Sciatic nerve (tissue), 2 donors: ENCODE measurements at regions not wholly inside any gene's neighbourhood (a gene's known extent, or its start where the extent isn't known, plus 50 kb on each side); places are given as distances from the start of the nearest gene placed in this dataset.
A peak's percentile ranks its signal among the peaks of the same experiment; 100 is the strongest.
"Not testable (repeated sequence)": the region's sequence is repeated elsewhere in the genome, so short reads cannot be mapped to it uniquely, and the experiment has no call there.

Source experiments
- ATAC-seq: fragments of 200-7000 bp; cut with Tn5 transposase; one replicate; pipeline ENCODE4 v1.9.1; 2020; ENCODE audit warnings: mild to moderate bottlenecking, moderate library complexity
- DNase-seq: peaks from one replicate; pipeline ENCODE4 v3.0.0-alpha.2; 2020; ENCODE audit warnings: low spot score
- intact Hi-C: fragments of 100-400 bp; cut with DNase I; formaldehyde crosslinking; loops from one replicate; pipeline ENCODE4 v1.14.2; 2022
- donor health status: DM: no; HTN: no; CAD: no.
- donor health status: DM: no; HTN: no; CAD: no.

DNA sequence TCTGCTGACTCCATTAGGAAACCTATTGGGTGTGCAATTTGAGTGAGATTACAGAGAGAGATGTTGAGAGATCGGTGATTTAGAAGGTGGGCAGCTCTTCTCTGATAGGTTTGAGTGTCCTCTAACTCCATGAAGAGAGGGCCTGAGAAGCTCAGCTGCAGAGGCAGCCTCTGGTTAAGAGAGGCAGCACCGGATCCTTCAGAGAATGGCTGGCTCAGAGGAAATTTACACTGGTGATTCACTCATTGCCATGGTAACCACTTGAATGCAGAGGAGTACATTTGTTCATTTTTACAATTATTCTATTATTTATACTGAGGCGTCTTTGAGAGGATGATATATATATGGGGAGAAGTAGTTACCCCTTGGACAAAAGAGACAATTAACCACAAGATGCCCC is 171.7 kb downstream of the PDGFRA start:
- ATAC-seq (peak; percentile 70), DNase-seq (no peak)
- intact Hi-C loops, result no loop called here

DNA sequence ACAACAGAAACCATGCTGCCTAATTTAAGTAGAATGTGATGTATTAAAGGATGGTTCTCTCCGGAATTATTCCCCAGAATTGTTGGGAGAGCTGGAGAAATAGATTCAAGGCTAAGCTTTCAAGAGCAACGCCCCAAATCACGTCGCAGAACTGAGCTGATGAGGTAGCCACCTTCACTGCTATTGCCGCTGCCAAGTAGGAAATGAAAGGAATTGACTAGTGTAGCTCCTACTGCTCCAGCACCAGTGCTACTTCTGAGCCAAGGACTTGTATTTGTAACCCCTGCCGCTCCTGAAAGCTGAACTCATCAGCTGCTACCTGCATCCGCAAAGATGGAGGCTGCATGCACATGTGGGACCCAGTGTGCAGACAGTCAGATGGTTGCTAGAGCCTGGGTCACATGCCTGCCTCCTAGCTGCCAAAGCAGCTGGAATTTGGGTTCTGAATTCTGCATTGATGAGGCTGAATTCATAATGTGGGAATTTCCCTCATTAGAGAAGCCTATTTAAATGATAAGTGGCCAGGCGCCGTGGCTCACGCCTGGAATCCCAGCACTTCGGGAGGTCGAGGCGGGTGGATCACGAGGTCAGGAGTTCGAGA is 173.9 kb downstream of the PDGFRA start:
- ATAC-seq, result no peak
- intact Hi-C loops, result no loop called here
- no peak for DNase-seq

DNA sequence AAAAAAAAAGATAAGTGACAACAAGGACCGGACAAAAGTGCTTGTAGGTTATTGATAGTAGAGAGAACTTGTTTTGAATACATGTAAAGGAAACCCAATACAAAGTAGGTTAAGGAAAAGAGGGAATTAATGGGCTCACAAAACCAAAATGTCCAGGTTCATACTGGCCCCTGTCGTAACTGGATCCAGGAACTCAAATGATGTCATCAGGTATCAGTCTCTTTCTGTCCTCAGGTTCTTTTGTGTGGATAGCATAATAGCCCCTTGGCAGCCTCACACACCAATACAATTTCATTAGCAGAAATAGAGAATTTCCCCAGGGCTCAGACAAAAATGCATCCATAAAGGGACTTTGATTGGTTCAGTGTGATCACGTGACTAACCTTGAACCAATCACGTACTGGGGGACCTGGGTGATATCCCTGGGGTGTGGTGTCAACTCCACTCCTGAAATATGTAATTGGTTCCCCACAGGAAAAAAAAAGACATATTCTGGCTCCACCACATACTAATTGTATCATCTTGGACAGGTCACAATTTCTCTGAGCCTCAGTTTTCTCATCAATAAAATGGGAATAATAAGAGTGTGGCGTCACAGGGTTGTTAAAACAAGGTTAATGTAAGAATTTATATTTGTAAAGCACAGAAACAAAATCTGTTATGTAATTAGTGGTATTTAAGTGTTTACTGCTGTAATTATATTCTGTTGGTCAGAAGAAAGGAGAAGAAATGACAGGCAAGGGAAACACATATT is 174.8 kb downstream of the PDGFRA start:
- intact Hi-C loops, result no loop called here
- DNase-seq (no peak), ATAC-seq (no peak)

DNA sequence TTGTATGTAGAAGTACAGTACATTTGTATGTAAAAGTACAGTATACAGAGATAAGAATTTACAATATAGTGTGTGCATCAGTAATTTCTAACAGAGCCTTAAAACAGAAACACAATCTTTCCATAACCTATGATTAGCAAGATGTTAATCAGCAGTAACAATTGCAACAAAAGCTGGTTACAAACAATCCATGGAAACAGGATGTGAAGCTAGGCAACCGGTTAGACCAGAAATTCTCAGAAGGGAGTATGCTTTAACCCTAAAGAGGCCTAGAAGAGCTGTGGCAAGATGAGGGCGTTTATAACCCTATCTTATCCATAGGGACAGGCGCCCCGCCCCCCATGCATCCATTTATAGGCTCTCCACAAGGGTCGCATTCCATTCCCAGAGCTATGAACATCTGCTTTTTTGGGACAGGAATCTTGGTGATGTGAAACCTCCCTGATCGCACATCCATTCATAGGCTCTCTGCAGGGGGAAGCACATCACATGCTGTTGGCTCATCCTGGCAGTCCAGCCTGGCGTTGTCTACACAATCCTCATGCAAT is 180.3 kb downstream of the PDGFRA start:
- DNase-seq, ATAC-seq, intact Hi-C loops: not testable (repeated sequence)

DNA sequence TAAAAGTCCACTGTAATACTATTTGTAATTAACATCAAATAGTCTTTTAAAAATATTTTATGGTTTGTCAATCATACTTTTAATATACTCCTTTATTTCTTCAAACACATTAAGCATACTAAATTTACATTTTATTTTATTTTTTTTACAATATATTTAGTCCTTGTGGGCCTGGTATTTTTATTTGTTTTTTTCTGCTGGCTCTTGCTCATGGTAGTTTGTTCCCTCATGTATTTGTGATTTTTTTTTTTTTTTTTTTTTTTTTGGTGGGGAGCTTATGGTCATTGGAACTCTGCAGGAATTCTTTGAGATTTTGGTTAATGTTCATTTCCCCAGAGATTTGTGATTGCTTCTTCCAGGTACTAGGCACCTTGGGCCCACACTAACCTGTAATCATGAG is 185.5 kb downstream of the PDGFRA start:
- intact Hi-C loops, result no loop called here
- DNase-seq, result no peak
- no peak for ATAC-seq

DNA sequence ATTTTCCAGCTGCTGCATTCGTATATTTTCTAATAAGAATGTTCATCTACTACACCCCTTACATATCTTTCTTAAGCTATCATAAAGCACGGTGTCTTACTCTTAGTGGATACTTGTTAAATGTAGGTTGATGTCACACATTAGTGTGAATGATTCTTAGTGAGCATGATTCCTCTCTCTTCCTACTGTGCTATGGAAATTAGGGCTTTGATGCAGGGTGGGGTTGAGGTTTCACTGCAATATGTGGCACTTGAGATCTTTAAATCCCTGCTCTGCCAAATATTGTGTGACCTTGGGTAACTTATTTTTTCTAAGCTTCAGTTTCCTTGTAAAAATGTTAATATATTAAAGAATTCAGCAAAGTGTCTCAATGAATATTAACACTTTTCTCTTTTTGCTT is 188.4 kb downstream of the PDGFRA start:
- no peak for ATAC-seq
- intact Hi-C loops, result no loop called here
- DNase-seq, result no peak

DNA sequence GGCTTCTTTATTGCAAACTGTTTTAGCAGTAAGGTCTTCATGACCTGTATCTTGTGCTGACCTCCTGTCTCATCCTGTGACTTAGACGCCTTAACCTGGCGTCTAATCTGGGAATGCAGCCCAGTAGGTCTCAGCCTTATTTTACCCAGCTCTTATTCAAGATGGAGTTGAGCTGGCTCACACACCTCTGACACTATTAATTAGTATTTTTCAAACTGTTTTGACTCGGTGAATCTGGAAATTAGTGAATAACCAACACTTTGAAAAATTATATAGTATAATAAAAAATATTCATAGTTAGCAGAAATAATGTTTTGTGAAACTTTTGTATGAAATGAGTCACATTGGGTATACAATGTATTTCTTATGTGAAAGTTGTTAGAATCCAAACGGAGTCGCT is 189.4 kb downstream of the PDGFRA start:
- intact Hi-C loops, result no loop called here
- ATAC-seq (no peak), DNase-seq (no peak)

DNA sequence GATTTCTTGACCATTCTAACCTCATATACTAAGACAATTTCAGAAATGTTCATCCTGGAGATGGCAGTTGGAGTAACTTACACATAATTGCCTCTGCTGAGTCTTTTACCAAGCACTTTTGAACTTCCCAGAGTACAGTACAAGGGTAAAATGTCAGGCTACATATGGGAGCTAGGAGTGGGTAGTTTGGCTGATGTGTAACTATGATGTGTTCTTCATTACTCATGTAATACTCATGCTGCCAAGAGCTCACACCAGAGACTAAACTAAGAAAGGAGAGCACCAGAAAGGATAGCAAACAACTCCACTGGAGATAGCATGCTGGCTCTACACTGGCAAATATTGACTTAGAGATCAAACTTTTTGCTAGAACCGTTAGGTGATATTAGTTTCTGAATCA is 194.0 kb downstream of the PDGFRA start:
- DNase-seq (no peak), ATAC-seq (no peak)
- intact Hi-C loops, result loop anchor here (10.0 kb wide), 1 partner anchor 1792 kb away; no protein-coding TSS in a partner anchor

DNA sequence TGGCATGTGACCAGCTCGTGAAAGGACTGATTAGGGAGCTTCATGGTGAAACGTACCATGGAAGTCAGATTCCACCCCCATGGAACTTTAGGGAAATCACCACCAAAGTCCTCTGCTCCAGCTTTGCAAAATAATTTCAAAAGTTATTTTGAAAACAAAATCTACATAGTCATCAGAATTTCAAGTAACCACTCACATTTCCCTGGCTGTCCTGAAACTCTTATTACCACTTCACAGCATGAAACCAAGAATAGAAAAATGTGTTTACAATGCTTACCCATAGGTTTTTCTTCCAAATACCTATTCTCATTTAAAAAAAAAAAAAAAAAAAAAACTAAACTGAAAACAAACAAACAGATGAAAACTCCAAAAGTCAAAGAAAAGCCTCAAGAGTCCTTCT is 198.7 kb downstream of the PDGFRA start:
- DNase-seq (no peak), ATAC-seq (no peak)
- intact Hi-C loops, result loop anchor here (10.0 kb wide), 1 partner anchor 1787 kb away; no protein-coding TSS in a partner anchor

DNA sequence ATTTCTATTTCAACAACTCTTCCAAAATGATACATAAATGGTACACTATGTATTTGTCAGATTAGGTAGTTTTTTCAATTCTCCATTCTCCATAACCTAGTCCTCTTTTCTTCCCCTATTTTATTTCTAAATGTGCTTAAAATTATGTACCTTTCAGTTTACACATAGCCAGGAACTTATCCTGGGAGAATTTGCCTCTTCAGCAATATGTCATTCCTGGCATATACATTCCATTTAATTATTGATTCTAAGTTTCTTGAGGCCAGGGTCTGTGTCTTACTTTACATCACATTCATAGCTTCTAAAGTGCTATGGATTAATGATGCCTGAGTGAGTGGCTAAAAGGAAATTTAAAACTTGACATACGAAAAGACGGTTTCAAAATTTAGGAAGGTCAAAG is 199.8 kb downstream of the PDGFRA start:
- ATAC-seq, result no peak
- intact Hi-C loops, result loop anchor here (10.0 kb wide), 1 partner anchor 1786 kb away; no protein-coding TSS in a partner anchor
- DNase-seq, result no peak

DNA sequence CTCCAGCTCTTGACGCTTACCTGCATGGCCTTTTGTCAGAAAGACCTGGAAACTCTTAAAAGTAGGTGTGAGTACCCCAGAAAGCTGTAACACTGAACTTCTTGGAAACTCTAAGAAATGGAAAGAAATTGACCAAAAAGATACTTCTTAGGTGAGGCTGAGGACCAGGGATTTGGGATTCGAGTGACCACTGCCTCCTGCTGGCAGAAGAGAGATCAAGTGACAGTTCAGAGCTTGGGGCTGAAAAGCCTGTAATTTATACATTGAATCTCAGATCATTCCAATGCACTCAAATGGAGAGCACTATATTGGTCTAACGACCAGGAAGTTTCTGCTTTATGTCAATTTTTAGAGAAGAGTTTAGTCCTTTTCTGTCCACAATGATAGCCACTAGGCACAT is 204.6 kb downstream of the PDGFRA start:
- intact Hi-C loops, result loop anchor here (10.0 kb wide), 1 partner anchor 49 kb away; no protein-coding TSS in a partner anchor
- ATAC-seq (no peak), DNase-seq (no peak)

DNA sequence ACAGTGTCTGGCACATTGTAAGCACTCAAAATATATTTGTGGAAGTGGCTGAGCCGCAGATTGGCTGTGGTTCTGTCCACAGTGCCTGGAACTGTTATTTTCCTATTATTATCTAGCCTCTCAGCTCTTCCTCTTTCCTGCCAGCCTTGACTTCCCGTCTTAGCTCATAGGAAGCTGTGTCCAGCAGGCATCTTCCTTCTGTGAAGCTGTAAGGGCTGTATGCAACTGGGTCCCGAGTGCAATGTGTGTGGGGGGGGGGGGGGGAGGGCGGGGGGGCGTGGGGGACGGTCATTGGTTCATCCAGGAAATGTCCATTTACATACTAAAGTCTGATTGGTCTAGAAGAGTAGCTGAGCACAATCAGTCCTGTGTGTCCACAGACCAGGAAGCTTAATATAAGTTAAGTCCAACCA is 210.7 kb downstream of the PDGFRA start:
- ATAC-seq (peak; percentile 91), DNase-seq (no peak)
- intact Hi-C loops, result loop anchor here (10.0 kb wide), 1 partner anchor 55 kb away; no protein-coding TSS in a partner anchor

DNA sequence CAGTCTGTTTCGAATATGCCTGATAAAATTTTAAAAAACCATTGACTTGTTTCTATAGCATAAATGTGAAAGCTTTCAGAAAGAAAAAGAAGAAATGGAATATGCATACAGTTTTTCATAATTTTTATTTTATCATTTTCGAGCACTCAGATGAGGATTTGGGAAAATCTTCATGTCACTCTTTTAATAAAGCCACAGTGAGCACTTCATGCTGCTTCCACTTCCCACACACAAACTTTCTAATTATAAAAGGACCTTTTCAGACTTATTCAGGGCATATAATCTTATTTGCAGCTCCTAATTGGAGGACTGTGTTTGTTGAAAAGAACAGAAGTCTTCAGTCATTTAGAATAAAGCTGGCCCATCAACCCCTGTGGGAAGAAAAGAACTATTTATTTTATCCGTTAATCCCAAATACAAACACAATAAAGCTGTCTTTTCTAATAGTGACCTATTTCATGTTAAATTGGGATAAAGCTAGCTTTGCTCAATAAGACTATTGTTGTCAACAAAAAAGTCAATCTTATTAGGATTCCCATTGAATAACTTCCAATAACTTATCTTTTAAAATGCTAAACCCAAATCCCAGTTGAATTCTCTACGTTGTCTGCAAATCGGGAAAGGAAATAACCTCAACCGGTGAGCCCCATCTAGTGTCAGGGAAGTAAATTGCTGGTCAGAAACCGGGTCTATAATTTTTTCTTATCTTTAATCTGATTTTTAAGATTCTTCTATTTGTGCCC is 211.5 kb downstream of the PDGFRA start:
- peak; percentile 57 for ATAC-seq
- DNase-seq, result no peak
- intact Hi-C loops, result no loop called here

DNA sequence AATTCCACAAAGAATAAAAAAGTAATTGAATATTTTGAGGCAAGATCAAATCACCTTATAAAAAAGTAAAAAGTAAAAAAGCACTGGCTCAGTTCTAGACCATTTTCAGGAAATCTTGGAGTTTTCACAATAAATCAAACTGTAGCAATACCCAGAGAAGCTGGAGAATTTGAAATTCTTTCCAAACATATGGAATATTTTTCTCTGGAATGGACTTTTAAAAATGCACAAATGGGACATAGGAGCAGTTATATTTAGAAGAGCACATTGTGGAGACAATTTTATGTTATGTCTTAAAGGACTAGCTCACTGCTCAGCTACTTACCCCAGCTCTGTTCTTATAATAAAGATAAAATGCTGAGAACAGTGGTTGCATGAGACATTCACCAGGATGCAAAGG is 211.9 kb upstream of the KIT start:
- intact Hi-C loops, result no loop called here
- DNase-seq (no peak), ATAC-seq (no peak)

DNA sequence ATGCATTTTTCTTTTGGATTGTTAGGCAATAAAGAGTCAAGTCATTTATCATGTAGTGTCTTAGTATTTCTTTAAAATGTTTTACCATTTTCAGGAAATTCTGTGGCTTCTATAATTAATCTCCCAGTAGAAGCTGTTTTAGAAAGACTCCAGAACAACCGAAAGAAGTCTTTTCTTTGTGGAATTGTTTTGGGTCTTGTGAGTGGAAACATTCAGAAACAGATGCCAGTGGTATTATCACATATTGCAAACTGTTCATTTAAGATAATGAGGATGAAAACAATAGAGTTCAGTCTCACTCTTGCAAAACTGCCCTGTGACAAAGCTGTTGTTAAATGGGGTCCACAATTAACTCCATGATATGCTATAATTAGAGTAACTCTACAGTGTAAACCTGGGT is 211.2 kb upstream of the KIT start:
- ATAC-seq (no peak), DNase-seq (no peak)
- intact Hi-C loops, result no loop called here

DNA sequence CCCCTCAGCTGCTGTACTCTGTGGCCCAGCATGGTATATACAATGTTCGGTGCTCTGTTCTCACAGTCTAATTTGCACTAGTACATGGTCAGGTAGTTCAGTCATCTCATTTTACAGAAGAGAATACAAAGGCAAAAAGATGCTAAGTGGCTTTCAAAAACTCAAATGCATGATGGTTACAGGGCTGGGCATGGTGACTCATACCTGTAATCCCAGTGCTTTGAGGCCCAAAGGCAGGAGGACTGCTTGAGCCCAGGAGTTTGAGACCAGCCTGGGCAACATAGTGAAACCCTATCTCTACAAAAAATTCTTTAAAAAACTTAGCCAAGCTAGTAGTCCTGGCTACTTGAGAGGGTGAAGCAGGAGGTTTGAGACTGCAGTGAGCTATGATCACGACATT is 210.5 kb upstream of the KIT start:
- intact Hi-C loops, result no loop called here

DNA sequence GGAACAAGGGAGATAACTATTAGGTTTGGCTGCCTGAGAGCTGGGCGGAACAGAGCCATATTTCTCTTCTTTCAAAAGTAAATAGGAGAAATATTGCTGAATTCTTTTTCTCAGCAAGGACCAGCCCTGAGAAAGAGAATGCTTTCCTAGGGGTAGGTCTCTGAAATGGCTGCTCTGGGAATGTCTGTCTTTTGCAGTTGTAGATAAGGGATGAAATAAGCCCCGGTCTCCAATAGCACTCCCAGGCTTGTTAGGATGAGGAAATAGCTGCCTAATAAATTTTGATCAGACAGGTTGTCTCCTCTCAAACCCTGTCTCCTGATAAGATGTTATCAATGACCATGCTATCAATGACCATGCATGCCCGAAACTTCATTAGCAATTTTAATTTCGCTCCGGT is 207.8 kb upstream of the KIT start:
- intact Hi-C loops, result no loop called here
- DNase-seq (no peak), ATAC-seq (no peak)

More for the DNA sequence above, 210.5 kb upstream of the KIT start:
- ATAC-seq, result no peak
- DNase-seq, result no peak

DNA sequence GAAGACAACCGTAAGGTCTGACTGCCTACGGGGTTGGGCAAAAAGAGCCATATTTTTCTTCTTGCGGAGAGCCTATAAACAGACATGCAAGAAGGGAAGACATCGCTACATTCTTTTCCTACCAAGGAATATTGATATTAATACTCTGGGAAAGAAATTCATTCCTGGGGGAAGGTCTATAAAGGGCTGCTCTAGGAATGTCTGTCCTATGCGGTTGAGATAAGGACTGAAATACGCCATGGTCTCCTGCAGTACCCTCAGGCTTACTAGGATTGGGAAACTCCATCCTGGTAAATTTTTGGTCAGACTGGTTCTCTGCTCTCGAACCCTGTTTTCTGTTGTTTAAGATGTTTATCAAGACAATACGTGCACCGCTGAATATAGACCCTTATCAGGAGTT is 190.8 kb upstream of the KIT start:
- intact Hi-C loops, ATAC-seq: not testable (repeated sequence)

DNA sequence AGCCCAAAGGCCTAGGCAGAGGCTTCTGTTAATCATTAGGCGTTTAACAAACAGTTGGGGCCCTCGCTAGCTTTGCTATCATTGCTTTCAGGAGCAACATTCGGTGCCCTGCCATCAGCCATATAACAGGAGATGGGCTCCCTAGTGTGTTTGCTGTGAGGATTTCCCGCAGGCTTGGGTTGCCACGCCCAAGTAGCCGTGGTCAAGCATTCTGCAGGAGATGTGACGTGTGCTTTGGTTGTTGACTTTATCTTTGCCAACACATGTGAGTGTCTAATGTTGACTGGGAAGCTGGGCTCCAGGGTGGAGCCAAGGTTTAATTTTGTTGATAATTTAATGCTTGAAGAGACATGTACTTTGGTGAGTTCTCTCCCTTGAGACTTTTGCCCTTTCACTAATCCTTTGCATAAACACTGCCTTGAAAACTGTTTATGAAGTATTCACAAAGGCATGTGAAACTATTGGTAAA is 184.6 kb upstream of the KIT start:
- DNase-seq, result no peak
- no peak for ATAC-seq
- intact Hi-C loops, result no loop called here

More for the DNA sequence above, 190.8 kb upstream of the KIT start:
- DNase-seq, result not testable (repeated sequence)
